GM23248 (cell line): ENCODE measurements at regions not wholly inside any gene's neighbourhood (a gene's known extent, or its start where the extent isn't known, plus 50 kb on each side); places are given as distances from the start of the nearest gene placed in this dataset.

Experiments
- EZH2 ChIP-seq: fragments of 200-600 bp; sonication (generic); IDR thresholded peaks from 2 replicates; pipeline ENCODE4 v1.6.1; 2018; ENCODE audit warnings: antibody characterized with exemption, mild to moderate bottlenecking; ENCODE audit not compliant: insufficient read depth, poor library complexity, severe bottlenecking
- EZH2phosphoT487 ChIP-seq: fragments of 200-600 bp; sonication (generic); IDR thresholded peaks from 2 replicates; pipeline ENCODE4 v1.6.1; 2018; ENCODE audit warnings: antibody characterized with exemption, moderate library complexity, mild to moderate bottlenecking, low read depth; ENCODE audit not compliant: insufficient read depth

GRCh38 chr5:68714810-68715209 is 379.0 kb upstream of the SLC30A5 start:
- TF ChIP-seq EZH2, result no peak
- no peak for TF ChIP-seq EZH2phosphoT487
